ENCODE measurements at regions not wholly inside any gene's neighbourhood (a gene's known extent, or its start where the extent isn't known, plus 50 kb on each side); places are given as distances from the start of the nearest gene placed in this dataset.

DNA sequence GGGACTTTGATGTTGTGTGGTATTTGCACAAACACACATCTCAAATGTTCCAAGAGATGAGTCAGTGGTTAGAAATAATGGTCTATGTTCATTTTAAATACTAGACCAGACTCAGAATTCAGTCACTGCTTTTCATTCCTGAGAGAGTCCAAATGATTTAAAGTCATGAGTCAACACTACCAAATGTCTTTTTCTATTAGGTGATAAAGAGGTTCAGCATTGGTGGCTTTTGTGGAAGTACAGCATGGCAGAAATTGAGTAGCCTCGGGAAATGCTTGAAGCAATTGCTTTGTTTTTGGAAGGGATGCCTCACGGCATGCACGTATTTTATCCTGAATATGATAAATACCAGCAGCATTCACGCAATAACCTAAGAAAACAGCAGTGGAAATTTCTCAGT lies 115.7 kb downstream of the DIO2 start:
- H3K27ac Mint-ChIP-seq (ENCODE audit: unreplicated experiment) = peak overlapping the region; percentile 90
- H3K4me3 Mint-ChIP-seq (ENCODE audit: unreplicated experiment) = no peak overlapping the region
- peaks cover 3% of the 10 kb centered on the region for H3K36me3 Mint-ChIP-seq (ENCODE audit: unreplicated experiment)
- peaks cover 2% of the 10 kb centered on the region for H3K9me3 Mint-ChIP-seq (ENCODE audit: unreplicated experiment)
- DNase-seq (ENCODE audit: extremely low spot score, unreplicated experiment) = no peak
- H3K4me1 Mint-ChIP-seq (ENCODE audit: unreplicated experiment) = peaks cover 37% of the 10 kb centered on the region
- H3K27me3 Mint-ChIP-seq (ENCODE audit: unreplicated experiment) = no peaks in the 10 kb centered on the region
- no peak for TF ChIP-seq CTCF (IDR thresholded peaks at IDR 0.05)

GRCh38 chr14:80087411-80087810 lies 123.9 kb downstream of the DIO2 start:
- H3K27ac Mint-ChIP-seq (ENCODE audit: unreplicated experiment) = no peak overlapping the region
- no peak for DNase-seq (ENCODE audit: extremely low spot score, unreplicated experiment)
- H3K27me3 Mint-ChIP-seq (ENCODE audit: unreplicated experiment) = no peaks in the 10 kb centered on the region
- H3K36me3 Mint-ChIP-seq (ENCODE audit: unreplicated experiment) = peaks cover 6% of the 10 kb centered on the region
- H3K4me1 Mint-ChIP-seq (ENCODE audit: unreplicated experiment) = no peaks in the 10 kb centered on the region
- peaks cover 11% of the 10 kb centered on the region for H3K9me3 Mint-ChIP-seq (ENCODE audit: unreplicated experiment)
- H3K4me3 Mint-ChIP-seq (ENCODE audit: unreplicated experiment) = no peak overlapping the region
- no peak for TF ChIP-seq CTCF (IDR thresholded peaks at IDR 0.05)

DNA sequence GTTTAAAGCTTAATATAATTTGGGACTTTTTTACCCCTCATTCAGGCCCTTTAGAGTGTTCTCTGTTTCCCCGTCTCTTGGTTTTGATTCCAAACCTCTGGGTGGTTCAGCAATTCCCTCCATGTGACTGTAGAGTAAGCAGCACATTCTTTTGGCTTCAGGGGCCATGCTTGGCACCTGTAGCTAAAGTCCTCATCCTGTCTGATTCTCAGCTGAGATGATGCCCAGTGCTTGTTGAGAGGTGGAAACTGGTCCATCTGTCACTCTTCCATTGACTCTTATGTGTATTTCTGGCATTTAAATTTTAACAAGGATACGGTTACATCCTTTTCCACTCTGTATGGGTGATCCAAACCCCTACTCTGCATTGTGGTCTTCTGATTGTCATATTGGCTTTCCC lies 127.1 kb downstream of the DIO2 start:
- no peaks in the 10 kb centered on the region for H3K27me3 Mint-ChIP-seq (ENCODE audit: unreplicated experiment)
- H3K27ac Mint-ChIP-seq (ENCODE audit: unreplicated experiment) = no peak overlapping the region
- H3K36me3 Mint-ChIP-seq (ENCODE audit: unreplicated experiment) = no peaks in the 10 kb centered on the region
- no peak overlapping the region for H3K4me3 Mint-ChIP-seq (ENCODE audit: unreplicated experiment)
- no peaks in the 10 kb centered on the region for H3K4me1 Mint-ChIP-seq (ENCODE audit: unreplicated experiment)
- no peak for DNase-seq (ENCODE audit: extremely low spot score, unreplicated experiment)
- peaks cover 7% of the 10 kb centered on the region for H3K9me3 Mint-ChIP-seq (ENCODE audit: unreplicated experiment)
- no peak for TF ChIP-seq CTCF (IDR thresholded peaks at IDR 0.05)

DNA sequence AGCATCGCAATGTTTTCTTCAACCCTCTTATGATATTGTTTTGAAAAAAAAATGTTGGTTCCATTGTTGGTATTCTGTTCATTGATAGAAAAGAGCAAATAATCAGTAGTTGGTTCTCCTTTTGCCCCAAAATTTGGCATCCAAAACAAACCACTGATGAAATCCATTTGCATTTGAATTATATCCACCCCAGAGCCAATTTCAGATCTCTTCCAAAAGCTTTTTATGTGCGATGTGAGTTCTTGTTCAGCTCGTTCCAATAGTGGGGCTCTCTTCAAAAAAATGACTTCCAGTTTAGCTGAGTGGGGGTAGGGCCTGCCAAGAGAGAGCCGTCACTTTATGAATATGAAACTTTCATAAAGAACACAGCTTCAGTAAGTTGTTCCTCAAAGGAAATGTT lies 130.7 kb downstream of the DIO2 start:
- no peaks in the 10 kb centered on the region for H3K4me1 Mint-ChIP-seq (ENCODE audit: unreplicated experiment)
- H3K27me3 Mint-ChIP-seq (ENCODE audit: unreplicated experiment) = no peaks in the 10 kb centered on the region
- TF ChIP-seq CTCF (IDR thresholded peaks at IDR 0.05) = no peak
- no peak overlapping the region for H3K27ac Mint-ChIP-seq (ENCODE audit: unreplicated experiment)
- peaks cover 12% of the 10 kb centered on the region for H3K9me3 Mint-ChIP-seq (ENCODE audit: unreplicated experiment)
- no peak overlapping the region for H3K4me3 Mint-ChIP-seq (ENCODE audit: unreplicated experiment)
- DNase-seq (ENCODE audit: extremely low spot score, unreplicated experiment) = no peak
- no peaks in the 10 kb centered on the region for H3K36me3 Mint-ChIP-seq (ENCODE audit: unreplicated experiment)

- no peak overlapping the region for H3K4me3 Mint-ChIP-seq (ENCODE audit: unreplicated experiment)
- H3K27ac Mint-ChIP-seq (ENCODE audit: unreplicated experiment) = no peak overlapping the region
- TF ChIP-seq CTCF (IDR thresholded peaks at IDR 0.05) = no peak
- peaks cover 5% of the 10 kb centered on the region for H3K36me3 Mint-ChIP-seq (ENCODE audit: unreplicated experiment)
- peaks cover 17% of the 10 kb centered on the region for H3K9me3 Mint-ChIP-seq (ENCODE audit: unreplicated experiment)
- H3K4me1 Mint-ChIP-seq (ENCODE audit: unreplicated experiment) = no peaks in the 10 kb centered on the region
- H3K27me3 Mint-ChIP-seq (ENCODE audit: unreplicated experiment) = no peaks in the 10 kb centered on the region
- no peak for DNase-seq (ENCODE audit: extremely low spot score, unreplicated experiment)
Observed at GRCh38 chr14:80078501-80078900, 132.8 kb downstream of the DIO2 start.
